NCI-H2227 (cell line): ENCODE measurements at regions not wholly inside any gene's neighbourhood (a gene's known extent, or its start where the extent isn't known, plus 50 kb on each side); places are given as distances from the start of the nearest gene placed in this dataset.

Experiments
- DNase-seq: peaks from one replicate; lab custom pipeline; 2025; ENCODE audit not compliant: unreplicated experiment; lab: John Stamatoyannopoulos, UW

- no peak for DNase-seq
Measured at GRCh38 chr5:68738236-68738635, 355.6 kb upstream of the SLC30A5 start.

- DNase-seq: no peak
Measured at GRCh38 chr5:68738841-68739240, 355.0 kb upstream of the SLC30A5 start.

- DNase-seq: no peak
Measured at GRCh38 chr5:68739752-68740151, 354.1 kb upstream of the SLC30A5 start.

GRCh38 chr5:68740226-68740910 is 353.4 kb upstream of the SLC30A5 start:
- DNase-seq: no peak

DNA sequence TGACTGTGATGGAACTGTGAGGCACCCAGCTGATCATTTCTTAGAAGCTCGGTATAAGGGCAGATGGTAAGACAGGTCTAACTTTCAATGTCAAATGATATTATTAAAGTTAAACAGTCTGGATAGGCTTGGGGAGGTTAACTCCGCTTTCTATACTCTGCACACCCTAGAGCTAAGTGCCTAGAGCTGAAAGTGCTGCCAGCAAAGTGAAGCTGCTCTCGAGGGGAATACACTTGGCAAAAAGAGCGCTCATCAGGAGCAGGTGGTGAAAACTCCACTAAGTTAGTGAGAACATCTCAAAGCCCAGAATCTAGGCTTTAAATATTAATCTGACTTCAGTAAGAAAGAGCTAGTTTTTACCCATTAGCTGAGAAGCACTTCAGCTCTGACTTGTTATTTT is 349.6 kb upstream of the SLC30A5 start:
- DNase-seq: no peak

GRCh38 chr5:68745448-68745847 is 348.4 kb upstream of the SLC30A5 start:
- DNase-seq: no peak

GRCh38 chr5:68746220-68746619 is 347.6 kb upstream of the SLC30A5 start:
- DNase-seq: no peak

DNA sequence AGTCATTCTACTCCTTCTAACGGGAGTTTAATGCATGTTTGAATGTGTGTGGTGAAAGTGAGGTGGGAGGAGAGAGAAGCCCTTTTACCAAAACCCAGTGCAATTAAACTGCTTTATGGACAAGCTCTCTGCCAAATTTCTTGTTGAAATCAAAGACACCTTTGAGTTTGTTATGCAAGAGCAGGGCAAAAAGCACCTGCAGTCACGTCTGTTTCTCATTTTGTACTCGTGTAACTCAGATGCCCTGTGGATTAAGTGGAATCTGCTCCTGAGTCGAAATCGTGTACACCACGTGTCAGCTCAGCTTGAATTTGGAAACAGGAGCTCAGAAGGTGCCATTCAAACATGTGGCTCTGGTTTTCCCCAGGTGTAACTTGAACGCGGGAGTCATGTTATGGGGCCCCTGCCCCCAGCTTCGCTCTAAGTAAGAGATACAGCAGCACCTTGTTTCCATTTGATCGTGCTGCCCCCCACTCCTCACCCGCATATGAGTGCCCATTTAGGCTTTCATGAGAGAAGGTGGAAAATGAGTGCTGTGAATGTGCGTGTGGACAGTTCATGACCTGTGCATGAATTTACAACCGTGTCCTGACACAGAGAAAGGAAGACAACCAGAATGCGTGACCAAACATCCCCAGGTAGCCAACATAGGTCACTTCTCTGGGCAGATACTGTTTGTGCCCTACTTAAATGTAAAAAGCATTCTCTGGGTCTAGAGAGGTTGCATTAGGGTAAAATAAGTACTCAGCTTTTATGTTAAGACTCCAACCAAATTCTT is 347.0 kb upstream of the SLC30A5 start:
- no peak for DNase-seq

DNA sequence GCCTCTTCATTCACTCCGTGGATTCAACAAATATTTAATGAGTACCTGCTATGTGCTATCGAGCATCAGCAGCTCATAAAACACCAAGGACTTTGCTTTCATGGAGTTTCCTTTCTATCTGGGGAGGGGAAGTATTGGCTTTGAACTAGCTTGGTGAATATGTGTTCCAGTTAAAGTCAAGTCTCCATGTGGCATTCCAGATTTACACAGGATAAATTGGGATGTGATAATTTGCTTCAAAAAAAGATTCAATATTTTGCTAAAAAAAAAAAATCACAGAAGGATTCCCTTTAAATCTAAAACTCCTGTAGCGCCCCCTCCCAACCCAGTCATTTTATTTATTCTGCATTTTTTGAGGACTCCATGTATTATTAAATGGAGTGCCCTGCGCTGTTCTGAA is 346.3 kb upstream of the SLC30A5 start:
- no peak for DNase-seq

DNA sequence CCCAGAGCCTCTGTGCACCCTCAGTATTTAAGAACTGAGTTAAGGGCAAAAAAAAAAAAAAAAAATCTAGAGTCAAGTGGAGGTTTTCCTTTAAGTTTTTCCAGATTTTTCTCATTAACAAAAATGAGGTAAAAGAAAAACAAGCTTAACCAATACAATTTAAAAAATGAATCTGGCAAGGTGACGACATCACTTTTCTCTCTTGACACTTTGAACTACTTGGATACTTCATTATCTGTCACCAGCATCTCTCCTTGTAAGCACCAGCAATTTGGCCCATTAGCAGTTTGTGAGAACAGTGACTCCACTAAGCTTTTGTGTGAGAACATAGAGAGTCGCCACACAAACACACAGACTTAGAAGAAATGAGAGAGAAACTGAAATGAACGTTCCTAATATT is 345.7 kb upstream of the SLC30A5 start:
- no peak for DNase-seq

DNA sequence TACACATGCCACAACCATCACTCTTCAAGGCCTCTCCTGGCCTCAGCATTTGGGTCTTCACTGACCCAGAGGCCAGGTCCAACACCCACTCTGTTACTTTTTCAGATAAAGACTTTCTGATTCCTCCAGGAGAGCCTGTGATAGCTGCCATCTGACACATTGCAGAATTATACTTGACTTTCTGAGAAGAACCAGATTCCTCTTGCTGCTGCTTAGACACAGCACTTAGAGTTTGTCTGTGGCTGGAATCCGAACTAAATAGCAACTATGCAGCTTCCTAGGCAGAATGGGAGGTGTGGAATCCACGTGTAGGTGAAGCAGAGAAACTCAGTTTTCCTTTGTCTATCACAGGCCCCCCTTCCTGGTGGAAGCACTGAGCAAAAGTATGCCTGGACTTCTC is 344.7 kb upstream of the SLC30A5 start:
- DNase-seq: no peak

DNA sequence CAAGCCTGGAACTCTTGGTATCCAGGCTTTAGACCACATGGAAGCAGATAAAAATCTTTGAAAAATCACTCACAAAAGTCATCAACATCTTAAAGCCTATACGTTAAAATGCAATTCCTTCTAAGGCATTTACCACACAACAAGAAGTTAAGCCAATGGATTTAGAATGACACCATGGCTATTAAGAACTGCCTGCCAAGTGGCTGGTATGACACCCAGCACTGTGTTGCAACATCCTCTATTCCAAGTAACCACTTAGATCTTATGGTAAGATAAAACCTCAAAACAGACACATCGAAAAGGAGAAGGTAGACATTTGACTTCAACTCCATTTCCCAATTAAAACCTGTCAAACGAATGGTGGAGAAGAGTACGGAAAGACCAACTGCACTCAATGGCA is 344.2 kb upstream of the SLC30A5 start:
- no peak for DNase-seq

DNA sequence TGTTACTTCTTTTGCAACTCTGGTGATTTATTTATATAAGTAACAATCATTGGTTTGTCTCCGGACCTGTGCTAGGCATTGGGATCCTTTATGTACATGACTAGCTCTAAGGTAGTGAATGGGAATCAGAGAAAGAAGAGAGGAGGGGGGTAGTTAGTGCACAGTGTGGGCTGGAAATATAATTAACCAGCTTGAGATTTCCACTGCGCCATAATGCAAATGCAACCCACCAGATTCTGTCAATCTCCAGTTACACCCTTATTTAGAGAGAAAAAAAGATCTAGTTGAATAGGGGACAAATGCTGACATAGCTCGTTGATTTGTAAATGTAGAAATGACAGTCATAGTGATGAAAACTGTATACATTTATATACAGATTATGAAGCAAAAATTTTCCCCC is 342.2 kb upstream of the SLC30A5 start:
- DNase-seq: no peak

GRCh38 chr5:68754536-68754935 is 339.3 kb upstream of the SLC30A5 start:
- no peak for DNase-seq

GRCh38 chr5:68755293-68755692 is 338.5 kb upstream of the SLC30A5 start:
- DNase-seq: no peak

DNA sequence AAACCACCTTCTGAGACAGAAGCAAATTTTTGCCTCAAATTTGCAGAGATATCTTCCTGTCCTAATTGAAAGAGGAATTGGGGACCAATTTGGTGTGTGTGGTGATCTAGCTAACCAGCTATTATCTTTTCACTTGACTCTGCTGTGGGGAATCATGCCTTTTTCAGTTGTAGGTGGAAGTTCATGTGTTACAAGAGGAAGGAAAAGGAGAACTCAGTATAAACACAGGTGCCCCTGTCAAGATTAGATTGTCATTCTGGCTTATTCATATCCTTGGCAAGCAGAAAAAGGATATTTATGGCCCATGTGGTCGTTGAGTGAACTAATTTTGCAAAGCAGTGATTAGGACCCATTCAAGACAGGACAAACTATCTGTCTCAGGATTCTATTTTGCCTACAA is 336.8 kb upstream of the SLC30A5 start:
- DNase-seq: no peak

- DNase-seq: no peak
Measured at GRCh38 chr5:68757626-68758212, 336.1 kb upstream of the SLC30A5 start.

GRCh38 chr5:68759593-68759992 is 334.2 kb upstream of the SLC30A5 start:
- no peak for DNase-seq

DNA sequence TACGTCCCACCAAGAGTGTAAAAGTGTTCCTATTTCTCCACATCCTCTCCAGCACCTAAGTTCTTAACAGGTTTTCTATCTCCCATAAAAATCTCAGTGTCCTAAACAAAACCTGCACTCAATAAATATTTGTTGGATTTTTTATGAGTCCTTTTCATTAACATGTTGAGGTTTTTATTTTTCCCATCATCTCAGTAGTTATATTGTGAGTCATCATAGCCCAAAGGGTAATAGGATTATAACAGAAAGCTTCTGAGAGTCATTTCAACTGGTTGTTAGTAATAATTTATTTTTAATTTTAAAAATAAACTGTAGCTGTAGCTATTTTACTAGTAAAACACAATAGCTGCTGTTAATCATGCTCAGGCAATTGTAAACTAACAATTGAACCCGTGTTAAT is 331.6 kb upstream of the SLC30A5 start:
- DNase-seq: no peak

DNA sequence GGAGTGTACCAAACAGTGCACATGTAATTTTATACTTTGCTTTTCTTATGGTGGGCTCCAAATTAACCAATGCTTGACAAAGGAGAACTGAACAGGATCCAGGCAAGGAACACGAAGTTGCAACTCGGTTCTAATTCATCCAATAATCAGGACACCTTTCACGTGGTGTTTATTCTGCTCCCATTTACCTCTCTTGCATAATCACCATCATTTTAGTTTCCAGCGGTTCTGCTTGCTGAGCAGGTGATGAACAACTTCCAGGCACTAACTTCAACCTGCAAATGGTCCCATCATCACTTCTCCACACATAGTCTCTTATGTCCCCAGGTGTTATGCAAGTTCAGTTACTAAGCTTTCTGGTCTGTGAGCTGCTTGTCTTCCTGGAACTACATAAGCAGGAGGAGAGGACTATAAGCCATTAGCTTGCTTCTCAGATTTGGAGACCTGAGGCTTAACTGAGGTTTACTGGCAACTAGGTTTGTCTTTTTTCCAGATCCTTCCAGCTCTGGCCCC is 326.8 kb upstream of the SLC30A5 start:
- DNase-seq: no peak

- no peak for DNase-seq
Measured at GRCh38 chr5:68770551-68770950, 323.3 kb upstream of the SLC30A5 start.

DNA sequence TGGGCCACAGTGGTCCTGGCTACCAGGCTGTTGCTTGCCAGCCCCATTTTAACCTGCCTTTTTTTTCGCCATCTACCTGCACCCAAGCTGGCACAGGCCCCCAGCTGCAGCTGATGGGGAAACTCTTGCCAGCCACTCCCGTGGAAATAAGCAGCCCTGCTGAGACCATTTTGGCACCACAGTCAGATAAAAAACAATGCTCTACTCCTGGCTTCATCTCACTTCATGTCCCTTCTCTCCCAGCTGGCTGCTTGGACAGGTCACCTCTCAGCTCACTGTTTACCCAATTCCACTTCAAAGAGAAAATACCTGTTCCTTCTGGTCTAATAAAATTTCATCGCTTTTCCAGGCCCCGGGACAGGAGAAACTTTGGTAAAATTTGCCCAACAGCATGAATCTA is 322.6 kb upstream of the SLC30A5 start:
- no peak for DNase-seq
